GM19043 (cell line): ENCODE measurements at regions not wholly inside any gene's neighbourhood (a gene's known extent, or its start where the extent isn't known, plus 50 kb on each side); places are given as distances from the start of the nearest gene placed in this dataset.

ENCODE experiments used
- ATAC-seq: cut with Tn5 transposase; IDR thresholded peaks from one replicate; pipeline ENCODE4 v1.9.1; 2021; ENCODE audit warnings: low read depth; ENCODE audit not compliant: unreplicated experiment

DNA sequence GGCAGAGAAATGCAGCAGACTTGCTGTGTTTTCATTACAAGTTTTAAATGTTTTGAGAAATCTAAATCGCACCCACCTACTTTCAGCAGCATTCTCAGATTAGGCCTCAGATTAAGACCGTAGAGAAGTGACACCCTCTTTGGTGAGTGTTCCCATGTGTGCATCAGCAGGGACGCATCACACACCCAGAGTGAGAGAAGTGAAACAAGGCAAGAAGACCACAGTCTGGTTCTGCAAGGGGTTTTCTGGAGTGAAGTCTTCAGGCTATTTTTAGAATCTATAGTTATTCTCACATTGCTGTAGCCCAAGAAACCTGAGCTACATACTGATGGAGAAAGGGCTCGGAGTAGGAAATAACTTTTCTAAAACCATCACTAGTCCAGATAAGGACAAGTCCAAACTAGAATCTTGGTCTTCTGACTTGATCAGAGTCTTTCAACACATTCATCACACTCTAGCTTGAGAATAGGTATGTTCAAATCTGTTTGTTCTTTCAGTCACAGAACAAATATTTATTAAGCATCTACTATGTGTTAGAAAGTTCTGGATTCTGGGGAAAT is 1216.6 kb upstream of the PIK3C3 start:
- ATAC-seq = no peak

DNA sequence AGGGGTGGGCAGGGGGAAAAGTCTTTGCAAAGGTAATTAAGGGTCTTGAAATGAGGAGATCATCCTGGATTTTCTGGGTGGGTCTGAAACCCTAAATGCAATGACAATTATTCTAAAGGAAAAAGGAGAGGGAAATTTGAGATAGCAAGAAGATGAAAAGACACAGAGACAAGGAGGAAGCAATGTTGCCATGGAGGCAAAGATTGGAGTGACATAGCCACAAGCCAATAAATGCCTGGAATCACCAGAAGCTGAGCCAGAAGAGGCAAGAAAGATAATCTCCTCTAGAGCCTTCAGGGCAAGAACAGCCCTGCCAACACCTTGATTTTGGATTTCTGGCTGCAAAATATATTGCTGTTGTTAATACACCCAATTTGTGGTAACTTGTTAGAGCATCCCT is 1246.3 kb upstream of the PIK3C3 start:
- no peak for ATAC-seq

DNA sequence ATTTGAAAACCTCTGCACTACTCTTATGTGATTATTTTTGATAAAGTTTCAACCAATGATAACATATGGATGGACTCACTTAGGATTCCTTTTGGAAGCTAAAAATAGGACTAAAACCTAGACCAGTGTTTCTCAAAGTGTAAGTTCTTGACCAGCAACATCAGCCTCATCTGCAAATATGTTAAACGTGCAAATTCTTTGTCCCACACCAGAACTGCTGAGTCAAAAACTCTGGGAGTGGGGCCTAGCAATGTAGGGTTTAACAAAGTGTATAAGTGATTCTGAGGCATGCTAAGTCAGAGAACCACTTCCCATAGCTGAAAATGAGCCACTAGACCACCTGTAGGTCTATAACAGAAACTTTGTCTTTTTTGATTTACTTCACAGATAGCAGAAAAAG is 1247.2 kb upstream of the PIK3C3 start:
- ATAC-seq = no peak

DNA sequence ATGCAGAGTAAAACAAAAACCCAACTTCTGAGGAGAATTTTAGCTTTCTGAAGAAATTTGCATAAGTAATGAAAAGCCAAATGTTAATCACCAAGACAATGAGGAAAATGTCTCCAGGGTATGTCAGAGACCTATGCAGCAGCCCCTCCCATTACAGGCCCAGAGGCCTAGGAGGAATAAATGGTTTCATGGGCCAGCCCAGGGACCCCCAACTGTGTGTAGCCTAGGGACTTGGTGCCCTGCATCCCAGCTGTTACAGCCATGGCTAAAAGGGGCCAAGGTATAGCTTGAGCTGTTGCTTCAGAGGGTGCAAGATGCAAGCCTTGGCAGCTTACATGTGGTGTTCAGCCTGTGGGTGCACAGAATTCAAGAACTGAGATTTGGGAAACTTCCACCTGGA is 1256.9 kb upstream of the PIK3C3 start:
- ATAC-seq = no peak

DNA sequence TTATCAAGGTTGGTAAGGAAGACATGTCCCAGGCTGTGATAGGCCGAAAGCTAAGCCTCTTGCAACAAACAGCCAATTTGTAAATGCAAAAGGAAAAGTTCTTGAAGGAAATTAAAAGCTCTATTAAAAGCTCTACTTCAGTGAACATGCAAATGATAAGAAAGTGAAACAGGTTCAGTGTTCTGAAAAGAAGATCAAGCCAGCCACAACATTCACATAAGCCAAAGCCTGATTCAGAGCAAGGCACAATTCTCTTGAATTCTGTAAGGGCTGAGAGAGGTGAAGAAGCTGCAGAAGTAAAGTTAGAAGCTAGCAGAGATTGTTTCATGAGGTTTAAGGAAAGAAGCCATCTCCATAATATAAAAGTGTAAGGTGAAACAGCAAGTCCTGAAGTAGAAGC is 1259.5 kb upstream of the PIK3C3 start:
- no peak for ATAC-seq

DNA sequence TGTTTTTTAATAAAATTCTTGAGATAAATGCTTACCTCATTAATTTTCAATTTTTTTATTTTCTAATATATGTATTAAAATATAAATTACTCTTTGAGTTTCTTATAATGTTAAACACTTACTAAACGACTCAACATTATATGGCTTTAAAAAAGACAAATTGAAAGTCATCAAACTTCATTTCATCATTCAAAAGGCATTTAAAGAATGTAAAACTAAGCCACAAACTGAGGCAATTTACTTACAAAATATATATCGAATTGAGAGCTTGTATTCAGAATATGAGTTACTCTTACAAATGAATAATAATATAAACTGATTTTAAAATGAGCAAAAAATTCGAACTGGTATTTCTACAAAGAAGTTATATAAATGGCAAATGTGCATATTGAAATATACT is 1262.2 kb upstream of the PIK3C3 start:
- ATAC-seq = no peak

DNA sequence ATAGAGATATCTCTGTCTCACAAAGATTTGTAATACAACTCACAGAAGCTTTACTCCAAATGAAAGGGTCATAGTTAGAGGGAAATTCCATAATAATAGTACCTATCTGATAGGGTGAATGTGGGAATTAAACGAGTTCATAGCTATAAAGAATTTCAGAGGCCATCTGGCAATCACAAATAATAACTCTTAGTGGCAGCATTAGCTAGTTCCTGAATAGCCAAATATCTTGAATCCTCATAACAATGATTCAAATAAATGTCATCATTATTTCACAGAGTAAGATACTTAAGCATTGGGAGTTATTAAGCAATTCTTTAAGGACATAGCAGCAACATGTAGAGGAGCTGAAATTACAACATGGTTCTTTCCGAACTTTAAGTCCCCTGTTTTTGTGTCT is 1265.0 kb upstream of the PIK3C3 start:
- no peak for ATAC-seq

DNA sequence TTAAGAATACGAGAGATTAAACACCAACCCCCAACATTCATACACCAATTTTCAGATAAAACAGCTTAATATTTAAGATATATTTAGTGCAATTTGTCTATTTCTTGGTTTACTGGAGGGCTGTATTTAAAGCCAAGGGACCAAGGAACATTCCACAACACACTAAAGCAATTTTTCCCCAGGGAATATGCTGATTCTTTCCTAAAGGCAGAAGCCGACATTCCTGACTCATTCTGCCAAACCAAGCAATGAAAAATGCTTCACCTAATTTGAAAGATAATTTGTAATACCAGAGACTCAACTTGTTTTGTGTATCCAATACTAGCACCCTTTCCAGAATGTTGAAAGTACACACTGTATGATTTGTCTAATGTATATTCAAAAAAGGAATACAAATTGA is 1267.6 kb upstream of the PIK3C3 start:
- ATAC-seq = no peak

DNA sequence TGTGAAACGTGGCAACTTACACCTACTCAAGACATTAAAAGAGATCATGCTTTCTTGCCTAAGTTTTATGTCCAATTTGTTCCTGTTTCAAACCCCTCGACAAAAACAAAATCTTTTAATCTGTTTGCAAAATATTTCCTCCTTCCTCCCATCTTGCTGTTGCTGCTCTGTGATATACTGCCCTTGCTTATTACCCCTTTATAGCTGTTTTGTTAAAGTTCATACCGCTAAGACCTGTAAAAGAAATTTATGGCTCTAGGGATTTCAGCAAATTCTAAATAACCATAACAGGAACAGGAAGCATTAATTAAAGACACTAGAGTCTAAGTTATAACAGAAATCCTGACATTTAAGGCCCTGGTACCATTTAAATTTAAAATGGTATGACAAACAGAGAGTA is 1268.2 kb upstream of the PIK3C3 start:
- ATAC-seq = no peak

DNA sequence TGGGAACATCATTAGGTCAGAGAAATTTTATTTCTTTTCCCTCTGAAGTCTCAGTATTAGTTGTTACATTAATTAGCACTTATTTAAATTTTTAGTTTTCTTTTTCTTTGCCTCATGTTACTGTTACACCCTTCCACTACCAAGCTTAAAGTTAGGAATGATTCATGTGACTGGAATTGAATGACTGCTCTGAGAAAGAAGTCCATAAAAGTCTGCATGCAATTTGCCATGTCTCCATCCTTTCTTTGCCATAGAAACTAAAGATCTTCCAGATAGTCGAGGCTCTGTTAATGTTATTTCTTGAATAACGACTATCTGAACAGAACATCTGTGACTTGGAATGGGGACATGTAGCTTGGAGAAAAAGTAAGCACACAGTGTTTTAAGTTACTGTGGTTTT is 1269.8 kb upstream of the PIK3C3 start:
- ATAC-seq = no peak

DNA sequence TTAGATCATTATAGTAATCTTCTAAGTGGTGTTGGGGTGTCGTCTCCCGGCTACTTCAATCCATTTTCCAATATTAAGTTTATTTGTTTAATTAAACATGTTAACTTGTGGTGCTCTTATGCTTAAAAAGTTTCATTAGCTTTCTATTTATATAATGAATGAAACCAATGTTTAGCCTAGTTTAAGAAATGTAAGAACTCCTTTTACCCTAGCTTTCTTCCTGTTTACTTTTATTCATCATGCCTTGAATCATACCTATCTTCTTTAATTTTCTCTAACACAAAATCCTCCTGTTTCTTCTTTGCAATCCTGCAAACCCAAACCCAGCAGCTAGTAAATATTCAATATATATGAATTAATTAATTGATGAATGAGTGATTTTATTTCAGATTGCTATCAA is 1276.7 kb upstream of the PIK3C3 start:
- ATAC-seq = no peak

DNA sequence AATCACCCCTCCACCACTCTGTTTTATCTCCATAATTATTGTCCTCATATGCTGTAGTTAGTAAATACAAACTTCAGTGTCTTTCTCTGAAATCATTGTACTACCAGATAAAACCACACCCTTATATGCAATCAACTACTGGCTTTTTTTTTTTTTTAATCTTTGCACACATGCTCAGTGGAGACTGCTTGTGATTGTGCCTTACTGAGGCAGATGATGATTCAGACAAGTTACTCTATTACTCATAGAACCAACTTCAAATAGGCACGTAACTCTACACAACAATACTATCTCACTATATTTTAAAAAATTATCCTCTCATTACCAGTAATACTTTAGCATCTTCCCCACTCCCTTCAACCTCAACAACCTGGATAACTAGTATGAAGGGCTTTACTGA is 1278.4 kb upstream of the PIK3C3 start:
- no peak for ATAC-seq

DNA sequence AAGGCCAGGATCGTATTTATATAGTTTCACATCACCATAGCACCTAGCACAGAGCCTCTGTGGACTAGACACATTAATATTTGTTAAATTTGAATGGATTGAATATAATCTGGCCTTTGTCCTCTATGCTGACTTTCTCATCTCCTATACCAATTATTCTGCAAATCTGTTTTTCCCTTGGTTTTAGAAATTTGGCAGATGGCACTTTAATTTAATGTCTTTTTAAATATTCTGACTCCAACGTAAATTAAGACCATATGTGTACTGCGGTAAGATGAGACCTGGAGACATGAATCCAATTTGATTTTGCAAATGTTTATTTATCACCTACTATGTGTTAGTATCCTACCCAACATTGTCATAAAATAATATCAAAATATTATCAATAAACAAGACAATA is 1281.9 kb upstream of the PIK3C3 start:
- ATAC-seq = no peak

DNA sequence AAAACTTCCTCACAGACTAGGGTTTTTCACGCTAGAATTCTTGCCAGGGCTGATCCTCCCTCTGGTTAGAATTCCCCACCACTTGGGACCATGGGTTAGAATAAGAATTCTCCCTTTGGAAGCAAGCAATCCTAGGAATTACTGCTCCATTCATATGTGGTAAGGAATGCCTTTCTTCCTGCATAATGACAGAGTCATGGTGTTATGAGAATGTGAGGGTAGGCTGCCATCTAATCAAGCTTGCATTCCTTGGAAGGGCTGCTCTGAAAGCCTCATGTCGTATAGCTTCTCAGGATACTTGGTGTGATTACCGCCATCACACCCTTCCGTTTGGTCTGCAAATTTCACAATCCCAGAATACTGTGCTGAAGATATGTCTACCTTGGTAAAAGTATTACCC is 1282.4 kb upstream of the PIK3C3 start:
- ATAC-seq = no peak

DNA sequence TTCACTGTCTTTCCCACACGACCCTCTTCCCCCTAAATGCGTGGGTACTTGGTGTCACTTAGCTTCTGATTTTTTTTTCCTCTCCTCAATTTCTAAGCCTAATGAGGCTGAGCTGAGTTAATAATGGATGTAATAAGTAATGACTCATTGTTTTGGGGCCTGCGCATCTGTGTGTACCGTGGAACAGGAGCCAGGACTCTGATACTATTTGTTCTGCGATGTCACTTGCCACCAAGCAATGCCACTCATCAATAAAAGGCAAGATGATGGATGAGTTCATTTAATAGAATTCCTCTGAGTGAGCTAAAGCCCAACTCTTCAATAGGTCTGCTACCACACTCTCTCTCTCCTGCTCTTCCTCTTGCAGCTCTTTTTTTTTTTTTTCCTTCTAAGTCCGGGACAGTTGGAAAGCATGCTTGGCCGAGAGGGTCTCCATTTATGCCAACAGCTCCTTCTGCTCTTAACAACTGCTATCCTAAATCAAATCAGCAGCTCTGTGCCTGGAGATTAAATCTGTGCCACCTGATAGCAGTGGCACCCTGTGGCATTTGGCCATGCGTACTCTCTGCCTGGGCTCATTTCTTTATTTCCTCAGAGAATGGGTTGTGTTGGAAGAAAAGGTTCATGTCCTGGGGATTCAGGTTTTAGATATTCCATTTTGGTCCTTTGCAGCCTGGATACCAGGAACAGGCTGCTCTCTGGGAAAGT is 1284.2 kb upstream of the PIK3C3 start:
- ATAC-seq = no peak

DNA sequence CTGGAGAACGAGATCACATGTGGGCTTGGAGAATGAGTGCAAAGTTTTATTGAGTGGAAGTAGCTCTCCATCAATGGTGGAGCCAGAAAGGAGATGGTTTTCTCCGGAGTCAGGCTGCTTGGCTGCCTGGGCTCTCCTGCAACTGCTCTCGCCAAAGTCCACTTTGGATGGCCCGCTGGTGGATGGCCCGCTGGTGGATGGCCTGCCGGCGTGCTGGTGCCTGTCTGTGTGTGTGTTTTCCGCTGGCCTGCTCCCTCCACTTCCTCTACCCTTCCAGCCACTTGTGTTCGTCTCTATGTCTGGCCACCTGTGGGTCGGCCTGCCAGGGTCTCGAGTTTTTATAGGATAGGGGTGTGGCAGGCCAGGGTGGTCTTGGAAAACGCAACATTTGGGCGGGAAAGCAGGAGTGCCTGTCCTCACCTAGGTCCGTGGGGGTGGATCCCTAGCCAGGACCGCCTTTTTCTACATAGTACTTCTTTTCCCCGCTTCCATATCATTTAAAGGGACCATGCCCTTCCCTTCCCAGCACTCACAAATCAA is 1292.1 kb upstream of the PIK3C3 start:
- ATAC-seq = no peak

DNA sequence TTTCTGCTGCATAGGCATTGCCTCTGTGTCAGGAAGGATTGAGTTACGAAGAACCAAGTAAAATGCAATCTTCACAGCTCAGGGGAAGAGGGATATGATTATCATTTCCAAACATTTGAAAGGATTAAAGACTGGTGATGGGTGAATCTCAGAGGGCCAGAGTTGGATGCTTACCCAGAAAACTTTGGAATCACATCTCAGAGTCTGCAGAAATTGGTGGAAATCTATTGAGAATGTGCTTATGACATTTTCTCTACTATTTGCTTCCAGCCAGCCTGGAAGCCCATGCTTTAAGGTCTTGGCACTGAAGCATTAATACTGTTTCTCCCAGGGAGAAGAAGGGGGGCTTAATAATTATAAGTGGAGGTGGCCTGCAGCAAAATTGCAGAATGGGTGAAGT is 1301.4 kb upstream of the PIK3C3 start:
- no peak for ATAC-seq

DNA sequence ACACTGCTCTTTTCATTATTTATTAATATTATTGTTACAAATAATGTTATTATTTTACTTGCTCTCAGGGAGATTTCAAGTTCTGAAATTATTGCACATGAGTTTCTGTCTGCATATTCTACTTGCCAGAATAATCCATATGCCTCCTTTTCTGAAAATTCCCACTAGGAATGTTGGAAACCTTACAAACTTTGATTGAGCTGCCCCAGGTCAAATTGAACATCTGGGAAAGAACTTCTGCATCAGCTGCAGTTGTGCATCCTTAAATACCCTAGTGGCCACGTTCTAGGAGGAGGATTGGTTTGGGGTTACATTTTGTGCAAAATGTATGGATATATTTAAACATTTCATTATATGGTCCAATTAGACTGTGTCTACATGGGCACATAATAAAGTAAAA is 1302.7 kb upstream of the PIK3C3 start:
- no peak for ATAC-seq

DNA sequence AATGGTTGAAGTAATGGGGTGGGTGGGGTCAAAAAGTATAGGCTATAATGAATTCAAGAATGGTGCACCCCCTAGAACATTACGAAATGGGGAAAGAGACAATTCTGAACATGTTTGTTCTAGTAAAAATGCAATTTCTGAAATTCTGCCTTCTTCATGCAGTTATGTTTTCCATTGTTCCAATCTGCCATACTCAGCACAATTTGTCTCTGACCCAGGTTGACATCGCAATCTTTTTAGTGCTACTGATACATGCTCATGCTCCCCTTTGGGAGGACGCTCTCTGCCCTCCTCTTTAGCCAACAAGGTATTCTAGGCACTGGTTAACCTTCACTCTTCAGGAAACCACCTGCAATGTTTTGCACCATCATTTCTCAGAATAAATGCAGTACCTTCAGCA is 1303.9 kb upstream of the PIK3C3 start:
- ATAC-seq = no peak

DNA sequence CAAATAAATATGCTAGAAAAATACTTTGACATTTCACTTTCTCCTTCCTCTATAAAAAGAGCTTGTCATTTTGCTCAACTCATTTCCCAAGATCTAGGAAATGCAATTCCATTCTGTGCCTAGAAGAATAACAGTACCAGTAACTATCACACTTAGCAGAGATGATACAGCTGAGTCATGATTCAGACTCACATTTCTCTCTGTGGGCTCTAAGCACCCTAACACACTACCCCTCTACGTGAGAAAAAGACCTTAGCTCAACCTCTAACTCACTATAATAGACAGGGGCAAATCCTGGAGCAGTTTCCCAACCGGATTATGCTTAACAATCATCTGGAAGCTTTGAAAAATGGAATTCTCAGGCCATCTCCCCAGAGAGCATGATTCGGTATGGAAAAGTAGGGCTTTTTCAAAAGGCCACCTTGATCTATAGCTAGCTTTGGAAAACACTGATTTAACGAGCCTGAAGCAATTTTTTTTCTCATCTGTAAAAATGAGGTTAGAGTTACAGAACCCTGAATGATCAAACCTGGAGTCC is 1312.3 kb upstream of the PIK3C3 start:
- ATAC-seq = no peak

DNA sequence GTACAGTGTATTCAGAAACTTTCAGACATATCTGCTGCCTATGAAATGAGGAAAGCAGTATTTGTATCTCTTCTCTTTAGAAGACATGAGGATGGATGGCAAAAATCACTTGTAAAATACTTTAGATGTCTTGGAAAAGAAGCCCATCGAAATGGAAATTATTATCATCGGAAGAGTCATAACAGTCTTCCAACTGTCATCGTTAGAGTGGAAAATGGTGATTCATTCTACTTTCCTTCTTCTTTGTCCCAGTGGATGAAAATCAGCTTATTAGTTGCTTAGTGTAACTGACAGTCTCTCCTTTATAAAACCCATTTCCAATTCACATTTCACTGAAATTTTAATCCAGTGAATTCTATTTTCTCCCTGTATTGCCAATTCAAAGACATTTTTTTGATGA is 1323.7 kb upstream of the PIK3C3 start:
- no peak for ATAC-seq

DNA sequence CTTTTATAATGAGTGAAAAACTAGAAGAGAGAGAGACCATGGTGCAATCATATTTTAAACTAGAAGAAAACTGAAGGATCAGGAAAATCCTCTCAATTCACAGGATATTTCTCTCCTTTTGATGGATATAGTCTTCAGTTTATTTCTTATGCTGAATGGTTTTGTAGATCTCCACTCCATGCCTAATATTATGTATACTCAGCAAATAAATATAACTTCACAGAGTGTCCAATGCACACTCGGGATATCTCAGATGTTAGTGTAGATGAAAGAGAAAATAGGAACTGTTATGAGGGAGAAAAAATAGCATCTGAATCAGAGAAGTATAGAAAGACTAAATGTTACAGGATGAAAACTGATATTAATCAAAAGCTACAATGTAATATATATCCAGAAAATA is 1324.5 kb upstream of the PIK3C3 start:
- ATAC-seq = no peak
